Fibroblast of skin of right quadriceps (primary cell): ENCODE measurements at regions not wholly inside any gene's neighbourhood (a gene's known extent, or its start where the extent isn't known, plus 50 kb on each side); places are given as distances from the start of the nearest gene placed in this dataset.

Source experiments
- DNase-seq: peaks from one replicate; pipeline ENCODE4 v3.0.0-alpha.2; 2013

DNA sequence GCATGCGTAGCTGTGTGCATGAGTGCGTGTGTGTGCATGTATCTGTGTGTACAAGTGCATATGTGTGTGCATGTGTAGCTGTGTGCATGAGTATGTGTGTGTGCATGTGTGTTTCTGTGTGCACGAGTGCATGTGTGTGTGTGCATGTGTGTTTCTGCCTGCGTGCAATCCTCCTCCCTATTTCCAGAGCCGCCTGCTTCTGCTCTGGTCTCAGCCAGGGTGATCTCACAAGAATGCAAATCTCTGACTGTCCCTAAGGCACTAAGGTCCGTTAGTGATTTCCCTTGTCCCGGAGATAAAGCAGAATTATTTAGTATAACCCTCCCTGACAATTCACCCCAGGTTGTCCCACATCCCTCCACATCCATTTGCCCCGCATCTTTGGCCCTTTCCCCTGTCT, 530.3 kb downstream of the TCERG1L start:
- no peak for DNase-seq

DNA sequence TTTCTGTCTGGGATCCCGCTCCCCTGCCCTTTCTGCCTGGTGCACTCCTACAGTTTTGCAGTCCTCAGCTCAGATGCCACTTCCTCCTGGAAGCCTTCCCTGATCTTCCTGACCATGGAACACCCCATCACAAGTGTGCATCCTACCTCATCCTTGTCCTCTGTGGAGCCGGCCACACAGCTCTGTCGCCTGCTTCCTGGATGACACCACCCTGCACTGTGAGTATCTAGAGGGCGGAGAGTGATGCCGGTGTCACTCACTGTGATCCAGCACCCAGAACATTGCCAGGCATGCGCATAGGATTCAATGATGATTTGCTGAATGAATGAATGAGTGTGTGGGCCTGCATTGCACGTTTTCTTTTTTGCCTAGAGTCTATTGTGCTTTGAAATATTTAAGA, 529.9 kb downstream of the TCERG1L start:
- no peak for DNase-seq

DNA sequence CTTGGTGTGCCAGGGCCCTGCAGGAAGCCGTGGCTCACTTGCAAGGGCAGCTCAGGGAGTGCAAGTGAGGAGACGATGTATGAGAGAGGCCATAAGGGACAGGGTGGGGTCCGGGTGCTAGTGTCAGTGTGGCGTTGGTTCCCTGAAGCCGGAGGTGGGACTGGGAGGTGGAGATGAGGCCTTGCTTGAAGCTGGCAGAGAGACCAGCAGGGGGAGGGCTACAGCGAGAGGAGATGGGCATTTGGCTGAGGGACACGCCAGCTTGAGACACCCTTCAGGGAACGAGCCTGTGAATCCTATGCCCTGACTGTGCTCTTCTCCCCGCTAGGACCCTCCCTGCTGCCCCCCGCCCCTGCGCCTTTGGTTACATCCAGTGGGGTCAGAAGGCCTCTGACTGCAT, 529.1 kb downstream of the TCERG1L start:
- DNase-seq, result no peak

DNA sequence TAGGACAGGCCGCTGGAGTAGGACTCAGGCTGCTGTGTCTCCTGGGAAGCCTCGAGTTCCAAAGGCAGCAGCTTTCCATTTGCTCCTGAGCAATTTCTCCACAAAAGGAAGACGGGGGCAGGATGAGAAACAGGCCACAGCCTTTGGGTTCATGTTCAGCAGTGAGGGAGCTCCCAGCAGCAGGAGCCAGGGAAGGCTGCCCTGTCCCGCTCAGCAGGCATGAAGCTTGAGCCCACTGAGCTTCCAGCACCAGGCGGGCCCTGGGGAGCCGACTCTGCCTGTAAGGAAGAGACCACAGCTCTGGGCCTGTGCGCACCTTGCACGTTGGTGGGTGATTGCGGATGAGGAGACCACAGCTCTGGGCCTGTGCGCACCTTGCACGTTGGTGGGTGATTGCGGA, 527.2 kb downstream of the TCERG1L start:
- DNase-seq, result no peak

DNA sequence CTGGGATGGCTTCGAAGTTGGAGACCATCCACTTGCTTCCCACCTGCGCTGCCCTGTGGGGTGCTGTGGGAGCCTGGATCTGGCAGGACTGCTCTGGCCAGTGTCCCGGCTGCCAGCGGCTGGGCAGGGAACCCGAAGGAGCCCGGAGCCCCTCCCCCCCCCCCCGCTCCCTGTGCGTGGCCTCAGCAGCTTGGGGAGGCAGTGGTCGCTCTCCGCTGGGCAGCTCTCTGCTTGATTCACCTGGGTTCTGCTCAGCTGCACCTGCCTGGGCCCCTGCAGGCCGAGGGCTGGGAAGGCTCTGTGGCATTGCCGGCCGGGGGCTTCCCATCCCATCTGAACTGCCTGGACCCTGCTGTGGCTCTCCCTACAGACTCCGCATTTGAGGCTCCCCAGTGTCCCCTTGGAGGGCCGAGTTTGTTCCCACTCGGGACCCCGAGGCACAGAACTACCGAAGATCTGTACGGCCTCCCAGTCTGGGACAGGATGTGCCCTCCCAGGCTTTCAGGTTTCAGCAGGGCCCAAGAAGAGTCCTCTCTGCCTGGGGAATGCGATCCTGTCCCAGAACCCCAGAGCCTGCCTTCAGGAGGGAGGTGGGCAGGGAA, 525.1 kb downstream of the TCERG1L start:
- DNase-seq, result no peak

DNA sequence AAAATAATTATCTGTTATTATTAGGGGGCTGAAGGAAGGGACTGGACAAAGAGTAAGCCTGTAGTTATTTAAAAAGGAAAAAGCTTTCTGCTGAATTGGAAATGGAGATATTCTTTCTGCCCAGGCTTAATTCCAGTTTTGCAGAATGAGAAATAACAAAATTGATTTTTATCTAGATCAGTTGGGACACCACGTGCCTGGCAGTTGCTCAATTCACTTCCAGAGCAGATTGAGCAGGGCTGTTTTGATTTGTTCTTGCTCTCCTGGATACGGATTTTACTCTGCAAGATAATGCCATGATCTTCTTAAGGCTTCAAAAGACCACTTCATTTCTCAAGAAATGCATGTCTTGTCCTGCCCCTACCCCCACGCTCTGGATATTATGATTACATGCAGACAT, 524.3 kb downstream of the TCERG1L start:
- DNase-seq, result no peak

DNA sequence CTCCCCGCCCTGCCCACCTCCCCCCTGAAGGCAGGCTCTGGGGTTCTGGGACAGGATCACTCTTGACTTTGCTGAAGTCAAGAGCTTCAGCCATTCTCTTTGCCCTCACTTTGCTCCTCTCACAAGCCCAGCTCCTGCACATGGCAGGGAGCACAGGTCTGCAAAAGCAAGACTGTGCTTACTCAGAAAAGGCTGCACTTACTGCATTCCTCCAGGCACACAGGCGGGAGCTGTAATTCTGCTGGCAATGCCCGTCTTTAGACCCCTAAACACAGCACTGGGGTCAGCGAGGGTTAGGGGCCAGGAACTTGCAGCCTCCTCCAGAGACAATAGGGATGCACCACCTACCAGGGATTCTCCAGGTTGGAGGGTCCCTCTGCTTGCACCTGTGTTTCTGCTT, 523.7 kb downstream of the TCERG1L start:
- no peak for DNase-seq

DNA sequence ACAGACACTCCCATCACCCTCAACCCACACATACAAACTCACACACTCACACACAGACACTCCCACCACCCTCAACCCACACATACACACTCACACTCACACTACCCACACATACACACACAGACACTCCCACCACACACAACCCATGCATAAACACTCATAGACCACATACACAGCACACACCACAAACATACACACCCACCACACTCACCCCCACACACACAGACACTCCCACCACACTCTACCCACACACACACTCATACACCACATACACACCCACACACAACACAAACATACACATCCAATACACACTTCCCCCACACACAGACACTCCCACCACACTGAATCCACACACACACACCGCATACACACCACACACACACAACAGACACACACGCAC, 521.2 kb downstream of the TCERG1L start:
- peak; percentile 1 for DNase-seq

DNA sequence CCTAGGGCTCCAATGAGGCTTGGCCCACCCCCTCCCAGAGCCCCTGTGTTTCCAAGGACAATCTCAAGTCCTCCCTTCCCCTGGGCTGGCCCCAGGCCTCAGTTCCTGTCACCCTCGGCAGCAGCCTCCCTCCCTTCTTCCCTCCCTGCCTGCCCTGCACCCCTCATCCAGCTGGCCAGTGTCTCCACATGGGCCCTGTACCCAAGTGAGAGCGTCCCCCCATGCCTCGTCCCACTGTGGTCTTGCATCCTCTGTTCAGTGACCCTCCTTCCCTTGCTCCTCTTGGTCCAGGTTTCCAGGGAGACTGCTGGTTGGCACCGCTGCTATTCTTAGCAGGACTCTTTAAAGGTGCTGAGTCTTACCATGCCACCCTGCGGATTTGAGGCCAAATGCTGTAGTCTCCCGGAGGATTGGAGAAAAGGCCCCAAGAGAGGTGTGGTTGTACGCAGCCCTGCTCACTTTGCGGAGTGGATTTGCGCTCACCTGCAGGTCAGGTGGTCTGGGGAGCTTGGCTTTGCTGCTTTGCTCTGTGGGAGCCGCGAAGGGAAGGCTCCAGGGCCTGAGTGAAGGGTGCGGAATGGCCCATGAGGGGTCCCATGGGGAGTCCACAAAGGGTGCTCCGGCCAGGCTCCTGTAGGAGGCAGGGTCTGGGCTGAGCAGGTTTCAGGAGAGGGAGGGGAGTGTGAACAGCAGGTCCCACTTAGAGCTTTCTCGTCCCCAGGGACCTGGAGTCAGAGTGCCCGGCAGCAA, 519.2 kb downstream of the TCERG1L start:
- no peak for DNase-seq

DNA sequence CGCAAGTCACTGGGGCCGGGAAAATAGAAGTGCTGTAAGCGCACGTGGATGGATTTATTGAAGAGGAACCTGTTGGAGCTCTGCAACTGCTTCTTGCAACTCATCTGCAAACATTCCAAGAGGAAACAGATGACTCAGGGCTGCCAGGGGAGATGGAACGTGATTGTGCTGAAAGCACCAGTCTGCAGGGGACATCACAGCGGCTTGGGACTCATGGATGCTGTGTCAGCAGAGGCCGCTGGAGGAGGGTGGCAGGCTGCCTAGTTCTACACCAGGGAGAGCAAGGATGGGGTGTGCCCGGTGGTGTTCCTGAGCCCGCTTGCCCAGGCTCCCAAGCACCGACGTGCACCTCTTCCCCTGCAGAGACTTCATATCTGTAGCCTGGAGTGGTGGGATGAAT, 515.7 kb downstream of the TCERG1L start:
- no peak for DNase-seq

DNA sequence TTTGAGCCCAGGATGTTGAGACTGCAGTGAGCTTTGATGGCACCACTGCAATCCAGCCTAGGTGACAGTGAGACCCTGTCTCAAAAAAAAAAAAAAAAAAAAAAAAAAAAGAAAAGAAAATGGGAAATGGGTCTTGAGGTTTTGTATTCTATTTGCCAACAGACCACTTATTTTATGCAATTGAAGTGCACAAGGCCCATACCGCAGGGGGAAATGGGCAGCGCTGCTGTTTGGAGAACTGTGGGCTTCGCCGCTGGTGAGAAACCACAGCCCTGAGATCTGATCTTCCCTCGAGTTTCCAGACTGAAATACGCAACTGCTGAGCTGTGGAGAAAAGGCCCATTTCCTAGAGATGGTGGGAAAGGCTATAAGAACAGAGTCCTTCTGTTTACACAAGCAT, 512.0 kb downstream of the TCERG1L start:
- no peak for DNase-seq

DNA sequence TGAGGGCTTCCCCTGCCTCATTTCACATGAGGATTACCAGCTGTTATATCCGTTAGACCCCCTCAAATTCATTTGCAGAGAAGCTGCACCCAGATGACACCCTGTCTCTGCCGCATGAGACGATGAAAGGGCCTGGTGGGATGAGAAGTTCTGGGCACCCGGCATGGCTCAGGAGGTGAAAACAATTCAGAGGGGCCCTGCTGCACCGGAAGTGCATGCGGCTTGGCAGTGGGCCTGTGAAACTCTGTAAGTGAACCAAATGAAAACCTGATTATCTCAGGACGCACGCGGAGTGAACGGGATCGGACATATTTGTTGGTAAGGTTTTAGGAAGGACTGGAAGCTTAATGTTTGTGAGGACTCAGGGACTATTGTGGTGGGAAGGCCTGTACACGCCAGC, 511.2 kb downstream of the TCERG1L start:
- no peak for DNase-seq

DNA sequence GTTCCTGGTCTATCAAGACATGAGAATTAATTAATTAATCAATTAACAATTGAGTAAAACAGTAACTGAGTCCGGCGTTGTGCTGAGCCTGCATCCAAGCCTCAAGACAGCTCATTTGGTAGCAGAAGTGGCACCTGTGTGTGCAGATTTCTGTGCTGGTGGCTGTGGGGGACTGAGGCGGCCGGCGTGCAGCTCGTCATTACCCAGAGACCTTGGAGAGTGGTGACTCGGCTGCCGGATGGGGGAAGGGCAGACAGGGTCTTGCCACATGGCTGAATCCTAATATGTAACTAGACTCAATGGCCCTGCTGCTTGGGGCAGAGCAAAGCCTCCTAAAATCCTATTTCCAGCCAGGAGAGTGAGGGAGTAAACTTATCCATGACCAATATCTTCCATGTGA, 510.2 kb downstream of the TCERG1L start:
- DNase-seq, result no peak

DNA sequence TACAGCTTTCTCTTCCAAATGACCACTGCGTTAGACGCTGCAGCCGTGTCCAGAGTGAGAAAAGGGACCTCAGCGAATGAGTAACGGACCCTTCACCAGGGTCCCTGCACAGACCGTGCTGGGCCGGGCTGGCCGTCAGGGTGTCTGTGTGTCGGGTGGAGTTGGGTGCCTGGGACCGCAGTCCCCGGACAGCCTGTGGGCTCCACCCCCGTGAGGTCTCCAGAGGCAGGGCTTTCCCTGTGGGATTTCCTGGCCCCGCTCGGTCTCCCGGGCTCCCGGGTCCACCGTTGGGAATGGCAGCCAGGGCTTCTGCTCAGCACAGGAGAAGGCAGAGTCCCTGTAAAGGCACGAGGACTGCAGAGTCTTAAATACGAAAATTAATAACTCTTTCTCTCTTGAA, 509.7 kb downstream of the TCERG1L start:
- DNase-seq, result no peak

DNA sequence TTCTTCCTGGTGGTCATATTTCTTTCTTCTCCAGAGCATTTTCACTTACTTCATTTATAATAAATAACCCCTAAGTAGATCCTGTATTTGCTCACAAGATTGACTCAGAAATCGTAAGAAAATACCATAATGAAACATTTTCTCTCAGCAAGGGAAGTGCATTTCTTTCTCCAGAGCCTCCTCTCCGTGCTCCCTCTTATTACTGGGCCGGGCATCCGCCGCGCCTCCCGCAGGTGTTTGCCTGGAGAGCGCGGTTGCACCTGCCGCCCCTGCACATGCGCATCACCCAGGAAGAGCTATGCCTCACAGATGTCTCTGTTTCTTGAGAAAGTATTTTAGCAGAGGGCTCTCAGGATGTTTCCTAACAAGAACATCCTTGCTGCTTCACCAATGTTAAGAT, 509.2 kb downstream of the TCERG1L start:
- no peak for DNase-seq

DNA sequence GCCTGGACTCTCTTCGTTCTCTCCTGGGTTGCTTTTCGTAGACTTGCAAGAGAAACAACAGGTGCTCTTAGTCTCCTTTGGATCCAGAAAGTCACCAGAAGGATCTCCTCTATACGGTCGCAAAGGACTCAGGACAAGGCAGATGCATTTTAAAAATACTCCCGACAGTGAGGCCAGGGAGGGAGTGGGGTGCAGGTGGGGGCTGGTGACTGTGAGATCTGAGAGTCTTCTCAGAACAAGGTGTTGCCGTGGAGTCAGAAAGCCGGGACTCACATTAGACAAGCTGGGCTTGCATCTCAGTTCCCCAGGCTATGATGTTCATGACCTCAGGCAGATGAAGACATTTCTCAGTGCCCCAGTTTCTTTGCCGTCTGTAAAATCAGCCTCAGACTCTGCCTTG, 507.2 kb downstream of the TCERG1L start:
- DNase-seq, result no peak

DNA sequence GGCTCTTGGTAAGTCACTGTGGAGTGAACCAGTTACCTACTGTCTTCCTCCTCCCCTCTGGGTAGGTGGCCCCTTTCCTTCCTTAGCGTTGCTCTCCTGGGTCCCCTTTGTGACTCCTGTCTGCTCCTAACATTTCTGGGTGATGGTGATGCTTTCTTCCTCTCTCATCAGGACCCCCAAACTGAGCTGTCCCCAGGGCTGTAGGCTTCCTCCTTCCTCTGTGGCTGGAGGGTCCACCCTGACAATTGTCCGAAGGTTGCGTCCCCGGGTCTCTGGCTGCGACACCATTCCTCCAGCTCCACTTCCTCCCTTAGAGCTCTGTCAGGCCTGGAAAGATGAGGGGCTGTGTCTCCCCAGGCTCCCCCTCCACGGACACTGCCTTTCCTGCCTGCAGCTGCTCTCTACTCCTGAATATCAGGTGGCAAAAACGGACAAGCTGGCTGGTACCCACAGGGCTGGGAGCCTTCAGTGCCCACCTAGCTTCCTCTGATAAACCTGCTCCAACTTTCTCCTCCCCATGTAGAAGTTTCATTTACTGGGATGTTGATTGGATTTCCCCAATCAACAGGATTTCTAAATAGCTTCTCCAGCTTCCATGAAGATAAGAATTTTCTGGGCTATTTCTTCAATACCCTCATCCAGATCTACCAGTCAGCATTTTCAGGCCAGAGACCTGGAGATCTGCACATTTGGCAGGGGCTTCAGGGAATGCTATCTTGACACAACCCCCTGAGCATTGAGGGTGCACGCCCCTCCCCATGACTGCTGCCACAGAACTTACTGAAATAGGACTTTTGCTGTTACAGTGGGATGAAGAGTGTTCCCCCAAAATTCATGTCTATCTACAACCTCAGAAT, 506.5 kb downstream of the TCERG1L start:
- DNase-seq, result no peak

DNA sequence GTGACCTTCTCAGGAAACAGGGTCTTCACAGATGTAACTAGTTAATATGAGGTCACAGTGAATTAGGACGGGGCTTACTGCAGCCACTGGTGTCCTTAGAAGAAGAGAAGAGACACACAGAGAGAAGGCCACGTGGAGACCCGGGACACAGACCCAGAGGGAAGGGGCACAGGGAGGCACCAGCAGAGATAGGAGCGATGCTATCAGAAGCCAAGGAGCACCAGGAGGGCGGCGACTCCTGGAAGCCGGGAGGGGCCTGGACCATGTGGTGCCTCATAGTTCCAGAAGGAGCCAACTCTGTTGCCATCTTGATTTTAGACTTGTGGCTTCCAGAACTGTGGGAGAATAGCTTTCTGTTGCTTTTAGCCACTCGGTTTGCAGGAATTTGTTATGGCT, 505.9 kb downstream of the TCERG1L start:
- no peak for DNase-seq

DNA sequence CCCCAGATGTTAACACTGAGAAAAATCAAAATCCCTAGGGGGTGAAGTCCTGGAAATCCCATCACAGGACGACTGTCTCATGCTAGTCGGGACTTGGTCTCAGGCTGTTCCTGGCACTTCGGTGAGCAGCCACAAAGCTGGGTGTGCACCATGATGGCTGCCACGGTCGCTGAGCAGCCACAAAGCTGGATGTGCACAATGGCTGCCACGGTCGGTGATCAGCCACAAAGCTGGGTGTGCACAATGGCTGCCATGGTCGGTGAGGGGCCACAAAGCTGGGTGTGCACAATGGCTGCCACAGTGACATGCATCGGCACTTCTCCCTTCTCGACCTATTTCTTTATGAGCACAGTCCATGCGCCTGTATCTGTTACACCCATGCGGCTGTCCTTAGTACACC, 505.1 kb downstream of the TCERG1L start:
- no peak for DNase-seq

DNA sequence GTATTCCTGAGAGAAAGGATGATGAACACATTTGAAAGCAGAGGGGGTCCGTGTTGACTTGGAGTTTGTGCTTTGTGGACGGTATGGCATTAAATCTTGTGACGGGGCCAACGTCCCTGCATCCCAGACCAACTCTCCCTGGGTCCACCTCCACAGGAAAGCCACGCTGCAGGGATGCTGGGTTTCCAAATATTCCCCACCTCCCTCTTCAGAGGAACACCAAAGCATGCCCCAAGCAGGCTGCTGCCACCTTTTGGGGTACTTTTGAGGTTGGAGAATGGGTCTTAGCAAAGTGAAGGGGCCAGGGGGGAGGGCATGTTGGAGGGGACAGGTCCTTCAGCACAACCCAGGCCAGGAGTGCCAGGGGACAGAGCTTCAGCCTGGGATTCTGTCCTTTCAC, 504.4 kb downstream of the TCERG1L start:
- DNase-seq, result no peak

DNA sequence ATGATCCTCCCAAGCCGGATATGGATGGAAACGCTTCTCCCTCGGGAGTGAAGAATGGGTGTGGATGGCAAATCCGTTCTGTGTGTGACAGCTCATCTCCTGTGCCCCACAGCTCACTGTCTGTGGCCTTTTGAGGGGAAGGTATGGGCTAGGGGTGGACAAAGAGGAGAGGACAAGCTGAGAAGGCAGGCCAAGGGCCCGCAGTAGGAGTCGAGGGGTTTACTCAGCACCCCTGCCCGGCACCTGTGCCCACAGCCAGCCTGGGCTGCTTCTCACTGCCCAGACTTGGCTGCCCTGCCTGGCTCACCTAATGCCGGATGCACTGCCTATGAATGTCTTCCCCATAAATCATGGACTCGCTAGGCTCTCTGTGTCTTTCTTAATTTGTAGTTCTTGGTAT, 503.8 kb downstream of the TCERG1L start:
- no peak for DNase-seq

DNA sequence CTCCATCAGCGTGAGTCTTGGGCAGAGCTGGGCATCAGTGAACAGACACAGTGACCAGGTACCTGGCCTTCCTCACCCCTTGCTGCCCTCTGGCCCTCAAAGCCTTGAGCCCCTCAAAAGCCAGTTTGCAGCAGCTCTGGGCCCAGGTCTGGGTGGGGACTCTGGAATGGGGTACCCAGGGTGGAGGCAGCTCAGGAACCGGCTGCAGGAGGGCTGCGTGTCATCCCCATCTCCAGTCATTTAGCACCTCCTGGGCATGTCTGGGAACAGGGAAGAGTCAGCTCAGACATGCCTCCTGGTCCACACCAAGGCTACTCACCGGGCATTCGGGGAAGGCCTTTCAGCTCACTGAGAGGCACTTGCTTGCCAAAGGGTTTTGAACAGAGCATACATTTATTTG, 503.3 kb downstream of the TCERG1L start:
- DNase-seq, result no peak

DNA sequence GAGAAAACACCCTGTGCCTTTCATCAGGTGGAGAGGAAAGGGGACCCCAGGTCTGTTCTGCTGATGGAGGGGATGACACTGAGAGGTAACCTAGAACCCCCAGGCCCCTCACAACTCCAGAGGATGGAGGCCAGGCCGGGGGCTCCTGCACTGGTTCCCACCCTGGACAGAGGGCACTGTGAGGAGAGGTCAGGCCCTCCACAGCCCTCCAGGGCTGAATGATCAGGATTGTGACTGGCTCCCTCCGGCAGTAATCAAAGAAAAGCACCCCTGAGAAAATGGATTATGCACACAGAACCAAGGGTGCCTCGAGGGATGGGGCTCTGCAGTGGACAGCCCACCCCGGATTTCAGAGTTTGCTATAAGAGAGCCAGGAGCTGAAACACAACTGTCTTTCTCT, 502.8 kb downstream of the TCERG1L start:
- no peak for DNase-seq

DNA sequence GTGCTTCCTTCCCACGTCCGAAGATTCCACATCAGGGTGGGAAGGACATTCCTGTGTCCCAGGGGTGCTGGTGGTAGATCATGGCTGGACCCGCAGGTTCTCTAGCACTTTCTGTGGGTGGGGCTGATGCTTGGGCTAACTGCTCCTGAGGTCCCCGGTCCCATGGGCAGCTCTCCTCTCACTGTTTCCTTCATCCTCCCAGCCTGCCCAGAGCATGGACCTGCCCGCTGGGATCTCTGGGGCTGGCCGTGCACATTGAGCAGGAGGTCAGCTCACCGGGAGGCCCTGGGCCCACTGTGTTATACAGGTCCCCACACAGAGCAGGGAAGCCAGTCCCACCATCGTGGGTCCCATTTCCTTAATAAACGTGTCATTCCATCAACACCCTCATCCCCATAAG, 502.3 kb downstream of the TCERG1L start:
- no peak for DNase-seq
